GM23338 (cell line): ENCODE measurements at regions not wholly inside any gene's neighbourhood (a gene's known extent, or its start where the extent isn't known, plus 50 kb on each side); places are given as distances from the start of the nearest gene placed in this dataset.

Source experiments
- ATAC-seq: fragments of 200-7000 bp; cut with Tn5 transposase; 3 replicates; pipeline ENCODE4 v1.9.1; 2020
- DNase-seq: peaks from one replicate; pipeline ENCODE4 v3.0.0-alpha.2; 2015; ENCODE audit warnings: low spot score
- H2AFZ ChIP-seq: fragments of 200-600 bp; sonication (generic); 2 replicates; pipeline ENCODE4 v1.8.0; 2016; ENCODE audit warnings: antibody characterized with exemption, mild to moderate bottlenecking, moderate library complexity
- H3F3A ChIP-seq: fragments of 200-600 bp; sonication (generic); replicated peaks from 2 replicates; pipeline ENCODE4 v1.8.0; 2017; ENCODE audit warnings: antibody characterized with exemption, mixed run types, low read depth
- H3K27ac ChIP-seq: fragments of 200-600 bp; sonication (generic); 2 replicates; pipeline ENCODE4 v1.6.1; 2016; ENCODE audit warnings: low read depth
- H3K27me3 ChIP-seq: fragments of 200-600 bp; sonication (generic); 2 replicates; pipeline ENCODE4 v1.8.0; 2016; ENCODE audit warnings: mild to moderate bottlenecking, mixed run types, moderate library complexity; ENCODE audit not compliant: insufficient read depth
- H3K36me3 ChIP-seq: fragments of 200-600 bp; sonication (generic); 2 replicates; pipeline ENCODE4 v1.8.0; 2016; ENCODE audit warnings: mild to moderate bottlenecking; ENCODE audit not compliant: insufficient read depth
- H3K4me1 ChIP-seq: fragments of 200-600 bp; sonication (generic); 2 replicates; pipeline ENCODE4 v1.8.0; 2016; ENCODE audit warnings: mild to moderate bottlenecking, moderate library complexity; ENCODE audit not compliant: insufficient read depth
- H3K4me2 ChIP-seq: fragments of 200-600 bp; sonication (generic); 2 replicates; pipeline ENCODE4 v1.7.1; 2017; ENCODE audit warnings: mixed run types
- H3K4me3 ChIP-seq: fragments of 200-600 bp; sonication (generic); 2 replicates; pipeline ENCODE4 v1.6.1; 2016; ENCODE audit warnings: mixed run types
- H3K79me2 ChIP-seq: fragments of 200-600 bp; sonication (generic); replicated peaks from 2 replicates; pipeline ENCODE4 v1.8.0; 2017; ENCODE audit warnings: mild to moderate bottlenecking; ENCODE audit not compliant: insufficient read depth
- H3K9me2 ChIP-seq: fragments of 200-600 bp; sonication (generic); 2 replicates; pipeline ENCODE4 v1.8.0; 2017; ENCODE audit not compliant: insufficient read depth
- H4K20me1 ChIP-seq: fragments of 200-600 bp; sonication (generic); replicated peaks from 2 replicates; pipeline ENCODE4 v1.8.0; 2017; ENCODE audit warnings: mild to moderate bottlenecking; ENCODE audit not compliant: insufficient read depth
- H3K27ac Mint-ChIP-seq: 2 replicates; pipeline ENCODE4 v1.8.0; 2020; ENCODE audit warnings: inconsistent platforms, mild to moderate bottlenecking, moderate library complexity, mixed read lengths
- H3K27me3 Mint-ChIP-seq: 3 replicates; pipeline ENCODE4 v1.8.0; 2022; ENCODE audit warnings: low read depth, mild to moderate bottlenecking, moderate library complexity, mixed read lengths, inconsistent platforms; ENCODE audit not compliant: insufficient read depth, poor library complexity
- H3K36me3 Mint-ChIP-seq: 3 replicates; pipeline ENCODE4 v1.8.0; 2021; ENCODE audit warnings: low read depth, mild to moderate bottlenecking, inconsistent platforms, moderate library complexity, mixed read lengths
- H3K4me1 Mint-ChIP-seq: 3 replicates; pipeline ENCODE4 v1.8.0; 2020; ENCODE audit warnings: mild to moderate bottlenecking, inconsistent platforms, mixed read lengths
- H3K4me3 Mint-ChIP-seq: 3 replicates; pipeline ENCODE4 v1.8.0; 2021; ENCODE audit warnings: moderate library complexity, mild to moderate bottlenecking, inconsistent platforms, mixed read lengths
- H3K9me3 Mint-ChIP-seq: 3 replicates; pipeline ENCODE4 v1.8.0; 2020; ENCODE audit warnings: moderate library complexity, mild to moderate bottlenecking, inconsistent platforms, mixed read lengths
- CREB1 ChIP-seq: fragments of 250-450 bp; sonication (Bioruptor Pico); IDR thresholded peaks from 2 replicates; pipeline ENCODE4 v1.5.0; 2020; ENCODE audit warnings: low read depth, mild to moderate bottlenecking, moderate library complexity
- CTCF ChIP-seq, 2 experiments: fragments of 200-600 bp in 1 of 2; sonication (generic) in 1 of 2; conservative IDR thresholded peaks; 2 replicates each; pipeline versions ENCODE4 v1.5.1 to v1.6.1; 2016 to 2017; ENCODE audit warnings: antibody characterized with exemption in 2 of 2, low read depth in 2 of 2, mild to moderate bottlenecking in 2 of 2, moderate library complexity in 1 of 2
- ETS1 ChIP-seq: IDR thresholded peaks from 2 replicates; pipeline ENCODE4 v1.6.1; 2016; ENCODE audit warnings: antibody characterized with exemption
- EZH2 ChIP-seq: fragments of 200-600 bp; sonication (generic); IDR thresholded peaks from one replicate; pipeline ENCODE4 v1.8.0; 2017; ENCODE audit warnings: antibody characterized with exemption, mild to moderate bottlenecking, low read depth; ENCODE audit not compliant: unreplicated experiment
- JUNB ChIP-seq: IDR thresholded peaks from one replicate; pipeline ENCODE4 v1.6.1; 2016; ENCODE audit warnings: antibody characterized with exemption; ENCODE audit not compliant: unreplicated experiment
- NANOG ChIP-seq: IDR thresholded peaks from 2 replicates; pipeline ENCODE4 v1.6.1; 2016; ENCODE audit warnings: antibody characterized with exemption, borderline replicate concordance
- POLR2AphosphoS5 ChIP-seq: IDR thresholded peaks from 2 replicates; pipeline ENCODE4 v1.6.1; 2016; ENCODE audit warnings: antibody characterized with exemption, low read depth
- ZNF114 ChIP-seq: fragments of 250-450 bp; sonication (Bioruptor Pico); IDR thresholded peaks from 2 replicates; pipeline ENCODE4 v1.5.0; 2020; ENCODE audit warnings: mild to moderate bottlenecking, moderate library complexity
- ZNF331 ChIP-seq: fragments of 250-450 bp; sonication (Bioruptor Pico); IDR thresholded peaks from 2 replicates; pipeline ENCODE4 v1.5.0; 2020; ENCODE audit warnings: low read depth, mild to moderate bottlenecking, moderate library complexity
- TF ChIP-seq, protein P1 (sequence below): IDR thresholded peaks from one replicate; pipeline ENCODE4 v1.6.1; 2018; ENCODE audit warnings: antibody characterized with exemption; ENCODE audit not compliant: unreplicated experiment

- ATAC-seq (peak; percentile 87), DNase-seq (peak; percentile 39)
- Mint-ChIP-seq H3K9me3 (peaks cover 6% of the 10 kb centered on the region; the same call in 1 of the 3 replicates), H3K27ac (no peak overlapping the region), H3K4me1 (peaks cover 5% of the 10 kb centered on the region; the same call in 2 of the 3 replicates), H3K4me3 (no peak overlapping the region), H3K36me3 (no peaks in the 10 kb centered on the region; the same call in 2 of the 3 replicates), H3K27me3 (no peaks in the 10 kb centered on the region)
- H3K4me3 ChIP-seq = no peak overlapping the region
- H4K20me1 ChIP-seq = no peaks in the 10 kb centered on the region
- no peaks in the 10 kb centered on the region for H3K4me1 ChIP-seq
- TF ChIP-seq CTCF (conservative IDR thresholded peaks at IDR 0.05; ENCODE audit: low read depth in 2 of 2) = peak; percentile 42 to 59
- no peak for TF ChIP-seq JUNB
- H3K79me2 ChIP-seq = no peaks in the 10 kb centered on the region
- no peaks in the 10 kb centered on the region for H3K27me3 ChIP-seq
- no peaks in the 10 kb centered on the region for H3F3A ChIP-seq
- H3K4me2 ChIP-seq = no peak overlapping the region
- H3K27ac ChIP-seq = no peak overlapping the region
- no peaks in the 10 kb centered on the region for H3K36me3 ChIP-seq
- no peak overlapping the region for H2AFZ ChIP-seq
- no peaks in the 10 kb centered on the region for H3K9me2 ChIP-seq
These were observed 126.7 kb upstream of the SSTR4 start for GRCh38 chr20:22908437-22908836.

- Histone ChIP-seq H3K4me2 (no peak overlapping the region), H3K79me2 (no peaks in the 10 kb centered on the region), H3K27me3 (no peaks in the 10 kb centered on the region), H3K4me1 (no peaks in the 10 kb centered on the region), H3K9me2 (no peaks in the 10 kb centered on the region), H2AFZ (no peak overlapping the region; the same call in 1 of the 2 replicates), H3K36me3 (no peaks in the 10 kb centered on the region), H3K4me3 (no peak overlapping the region), H3K27ac (no peak overlapping the region), H3F3A (no peaks in the 10 kb centered on the region), H4K20me1 (no peaks in the 10 kb centered on the region)
- no peaks in the 10 kb centered on the region; the same call in 2 of the 3 replicates for H3K36me3 Mint-ChIP-seq
- peaks cover 7% of the 10 kb centered on the region; the same call in 2 of the 3 replicates for H3K9me3 Mint-ChIP-seq
- no peak for ATAC-seq
- no peaks in the 10 kb centered on the region for H3K27me3 Mint-ChIP-seq
- no peak overlapping the region for H3K27ac Mint-ChIP-seq
- DNase-seq = no peak
- H3K4me1 Mint-ChIP-seq = peaks cover 5% of the 10 kb centered on the region; the same call in 2 of the 3 replicates
- no peak overlapping the region for H3K4me3 Mint-ChIP-seq
- TF ChIP-seq ZNF114 (CRISPR knock-in tag) (no peak), JUNB (no peak), CREB1 (CRISPR knock-in tag) (no peak), NANOG (no peak), POLR2AphosphoS5 (no peak), ZNF331 (CRISPR knock-in tag) (no peak), ETS1 (no peak), CTCF (conservative IDR thresholded peaks at IDR 0.05; ENCODE audit: low read depth in 2 of 2) (no peak), EZH2 (no peak)
- TF ChIP-seq, protein P1, sequence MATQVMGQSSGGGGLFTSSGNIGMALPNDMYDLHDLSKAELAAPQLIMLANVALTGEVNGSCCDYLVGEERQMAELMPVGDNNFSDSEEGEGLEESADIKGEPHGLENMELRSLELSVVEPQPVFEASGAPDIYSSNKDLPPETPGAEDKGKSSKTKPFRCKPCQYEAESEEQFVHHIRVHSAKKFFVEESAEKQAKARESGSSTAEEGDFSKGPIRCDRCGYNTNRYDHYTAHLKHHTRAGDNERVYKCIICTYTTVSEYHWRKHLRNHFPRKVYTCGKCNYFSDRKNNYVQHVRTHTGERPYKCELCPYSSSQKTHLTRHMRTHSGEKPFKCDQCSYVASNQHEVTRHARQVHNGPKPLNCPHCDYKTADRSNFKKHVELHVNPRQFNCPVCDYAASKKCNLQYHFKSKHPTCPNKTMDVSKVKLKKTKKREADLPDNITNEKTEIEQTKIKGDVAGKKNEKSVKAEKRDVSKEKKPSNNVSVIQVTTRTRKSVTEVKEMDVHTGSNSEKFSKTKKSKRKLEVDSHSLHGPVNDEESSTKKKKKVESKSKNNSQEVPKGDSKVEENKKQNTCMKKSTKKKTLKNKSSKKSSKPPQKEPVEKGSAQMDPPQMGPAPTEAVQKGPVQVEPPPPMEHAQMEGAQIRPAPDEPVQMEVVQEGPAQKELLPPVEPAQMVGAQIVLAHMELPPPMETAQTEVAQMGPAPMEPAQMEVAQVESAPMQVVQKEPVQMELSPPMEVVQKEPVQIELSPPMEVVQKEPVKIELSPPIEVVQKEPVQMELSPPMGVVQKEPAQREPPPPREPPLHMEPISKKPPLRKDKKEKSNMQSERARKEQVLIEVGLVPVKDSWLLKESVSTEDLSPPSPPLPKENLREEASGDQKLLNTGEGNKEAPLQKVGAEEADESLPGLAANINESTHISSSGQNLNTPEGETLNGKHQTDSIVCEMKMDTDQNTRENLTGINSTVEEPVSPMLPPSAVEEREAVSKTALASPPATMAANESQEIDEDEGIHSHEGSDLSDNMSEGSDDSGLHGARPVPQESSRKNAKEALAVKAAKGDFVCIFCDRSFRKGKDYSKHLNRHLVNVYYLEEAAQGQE = no peak
These were observed 126.2 kb upstream of the SSTR4 start for GRCh38 chr20:22908944-22909343.
